HG03108 (cell line): ENCODE measurements at regions not wholly inside any gene's neighbourhood (a gene's known extent, or its start where the extent isn't known, plus 50 kb on each side); places are given as distances from the start of the nearest gene placed in this dataset.

Experiments
- ATAC-seq: cut with Tn5 transposase; IDR thresholded peaks from one replicate; pipeline ENCODE4 v1.9.1; 2021; ENCODE audit warnings: moderate library complexity; ENCODE audit not compliant: unreplicated experiment

- no peak for ATAC-seq
Measured at GRCh38 chr18:40860189-40860588, 1094.8 kb upstream of the PIK3C3 start.

GRCh38 chr18:40855661-40856060 lies 1099.4 kb upstream of the PIK3C3 start:
- ATAC-seq = no peak

GRCh38 chr18:40852406-40852805 lies 1102.6 kb upstream of the PIK3C3 start:
- ATAC-seq = no peak

- ATAC-seq = no peak
Measured at GRCh38 chr18:40851014-40851429, 1104.0 kb upstream of the PIK3C3 start.

- ATAC-seq = no peak
Measured at GRCh38 chr18:40849886-40850285, 1105.1 kb upstream of the PIK3C3 start.

- no peak for ATAC-seq
Measured at GRCh38 chr18:40841467-40841866, 1113.6 kb upstream of the PIK3C3 start.

- ATAC-seq = no peak
Measured at GRCh38 chr18:40841063-40841462, 1114.0 kb upstream of the PIK3C3 start.

- no peak for ATAC-seq
Measured at GRCh38 chr18:40832362-40832761, 1122.7 kb upstream of the PIK3C3 start.

GRCh38 chr18:40824291-40824690 lies 1130.7 kb upstream of the PIK3C3 start:
- ATAC-seq = no peak

GRCh38 chr18:40821596-40822243 lies 1133.3 kb upstream of the PIK3C3 start:
- ATAC-seq = no peak

- no peak for ATAC-seq
Measured at GRCh38 chr18:40812981-40813515, 1142.0 kb upstream of the PIK3C3 start.

- no peak for ATAC-seq
Measured at GRCh38 chr18:40810372-40810771, 1144.7 kb upstream of the PIK3C3 start.

- no peak for ATAC-seq
Measured at GRCh38 chr18:40789286-40789685, 1165.7 kb upstream of the PIK3C3 start.

GRCh38 chr18:40782453-40783130 lies 1172.4 kb upstream of the PIK3C3 start:
- ATAC-seq = no peak

GRCh38 chr18:40769786-40770185 lies 1185.2 kb upstream of the PIK3C3 start:
- no peak for ATAC-seq

- ATAC-seq = no peak
Measured at GRCh38 chr18:40760251-40760650, 1194.8 kb upstream of the PIK3C3 start.

- no peak for ATAC-seq
Measured at GRCh38 chr18:40754477-40754876, 1200.6 kb upstream of the PIK3C3 start.

GRCh38 chr18:40752316-40752715 lies 1202.7 kb upstream of the PIK3C3 start:
- no peak for ATAC-seq

GRCh38 chr18:40751186-40751585 lies 1203.8 kb upstream of the PIK3C3 start:
- no peak for ATAC-seq

- no peak for ATAC-seq
Measured at GRCh38 chr18:40739029-40739428, 1216.0 kb upstream of the PIK3C3 start.

GRCh38 chr18:40738321-40738880 lies 1216.6 kb upstream of the PIK3C3 start:
- ATAC-seq = no peak

GRCh38 chr18:40708726-40709125 lies 1246.3 kb upstream of the PIK3C3 start:
- ATAC-seq = no peak
